ENCODE measurements at regions not wholly inside any gene's neighbourhood (a gene's known extent, or its start where the extent isn't known, plus 50 kb on each side); places are given as distances from the start of the nearest gene placed in this dataset.

- no peak for DNase-seq
- ATAC-seq, result no peak
- intact Hi-C loops (cut with DNase I), result no loop called here
- Histone ChIP-seq H3K9me3 (no peaks in the 10 kb centered on the region), H3K27ac (no peak overlapping the region), H3K27me3 (no peaks in the 10 kb centered on the region), H3K36me3 (no peaks in the 10 kb centered on the region), H3K4me1 (no peaks in the 10 kb centered on the region), H3K4me3 (no peak overlapping the region)
- no peak for TF ChIP-seq CTCF (IDR thresholded peaks at IDR 0.05)
- FAIRE-seq, result no peak
- WGBS, 2 donors, result 67 to 71% methylated on average over 2 of the region's 2 CpGs
Observed at GRCh38 chr12:30243426-30243825, 452.2 kb downstream of the IPO8 start.

GRCh38 chr12:30219047-30219446 lies 435.3 kb upstream of the TMTC1 start:
- DNase-seq (no peak), FAIRE-seq (no peak), ATAC-seq (no peak)
- Histone ChIP-seq H3K27ac (no peak overlapping the region), H3K27me3 (peaks cover 0 to 2% (median 0%) of the 10 kb centered on the region in 4 donors), H3K4me1 (no peaks in the 10 kb centered on the region), H3K9me3 (no peaks in the 10 kb centered on the region), H3K4me3 (no peak overlapping the region), H3K36me3 (no peaks in the 10 kb centered on the region)
- WGBS, 2 donors, result 65 to 66% methylated on average over 4 of the region's 4 CpGs
- TF ChIP-seq CTCF (IDR thresholded peaks at IDR 0.05), result no peak
- intact Hi-C loops (cut with DNase I), result no loop called here

GRCh38 chr12:30218073-30218472 lies 434.3 kb upstream of the TMTC1 start:
- WGBS, 2 donors, result 74 to 81% methylated on average over 4 of the region's 4 CpGs
- Histone ChIP-seq H3K4me1 (no peaks in the 10 kb centered on the region), H3K4me3 (no peak overlapping the region), H3K27me3 (peaks cover 0 to 2% (median 0%) of the 10 kb centered on the region in 4 donors), H3K27ac (no peak overlapping the region), H3K36me3 (no peaks in the 10 kb centered on the region), H3K9me3 (no peaks in the 10 kb centered on the region)
- ATAC-seq (no peak), DNase-seq (no peak), FAIRE-seq (no peak)
- intact Hi-C loops (cut with DNase I), result no loop called here
- TF ChIP-seq CTCF (IDR thresholded peaks at IDR 0.05), result no peak

GRCh38 chr12:30213166-30213565 lies 429.4 kb upstream of the TMTC1 start:
- H3K9me3 ChIP-seq, result no peaks in the 10 kb centered on the region
- intact Hi-C loops (cut with DNase I), result no loop called here
- FAIRE-seq (no peak), ATAC-seq (no peak), DNase-seq (no peak)
- peaks cover 0 to 2% (median 0%) of the 10 kb centered on the region in 4 donors for H3K27me3 ChIP-seq
- no peak overlapping the region for H3K27ac ChIP-seq
- no peaks in the 10 kb centered on the region for H3K4me1 ChIP-seq
- no peaks in the 10 kb centered on the region for H3K36me3 ChIP-seq
- 38 to 42% methylated on average over 1 of the region's 1 CpG for WGBS, 2 donors
- no peak overlapping the region for H3K4me3 ChIP-seq
- TF ChIP-seq CTCF (IDR thresholded peaks at IDR 0.05), result no peak

- Histone ChIP-seq H3K4me1 (no peaks in the 10 kb centered on the region), H3K27ac (no peak overlapping the region), H3K9me3 (no peaks in the 10 kb centered on the region), H3K4me3 (no peak overlapping the region), H3K36me3 (no peaks in the 10 kb centered on the region), H3K27me3 (peaks cover 0 to 2% (median 0%) of the 10 kb centered on the region in 4 donors)
- ATAC-seq (no peak), DNase-seq (no peak), FAIRE-seq (no peak)
- WGBS, 2 donors, result 56 to 68% methylated on average over 3 of the region's 3 CpGs
- no peak for TF ChIP-seq CTCF (IDR thresholded peaks at IDR 0.05)
- intact Hi-C loops (cut with DNase I), result no loop called here
Observed at GRCh38 chr12:30211743-30212142, 428.0 kb upstream of the TMTC1 start.
